Keratinocyte (primary cell): ENCODE measurements at regions not wholly inside any gene's neighbourhood (a gene's known extent, or its start where the extent isn't known, plus 50 kb on each side); places are given as distances from the start of the nearest gene placed in this dataset.

Experiments
- EZH2 ChIP-seq: IDR thresholded peaks from one replicate; pipeline ENCODE4 v1.6.1; 2012; ENCODE audit warnings: inconsistent platforms, mild to moderate bottlenecking, low read length, moderate library complexity
- TF ChIP-seq, protein P1 (sequence below), 3 experiments: IDR thresholded peaks in 1 of 3; conservative IDR thresholded peaks in 1 of 3; optimal IDR thresholded peaks in 1 of 3; 2 replicates in 2 of 3; 3 replicates in 1 of 3; pipeline versions ENCODE3 to v1.5.1; 2011; ENCODE audit warnings: low read length in 3 of 3, mild to moderate bottlenecking in 3 of 3, moderate library complexity in 2 of 3, control low read depth in 1 of 3, inconsistent platforms in 1 of 3; ENCODE audit not compliant: insufficient read depth in 2 of 3; ENCODE audit errors: extremely low read depth in 1 of 3

- TF ChIP-seq EZH2, result no peak
- TF ChIP-seq, protein P1, sequence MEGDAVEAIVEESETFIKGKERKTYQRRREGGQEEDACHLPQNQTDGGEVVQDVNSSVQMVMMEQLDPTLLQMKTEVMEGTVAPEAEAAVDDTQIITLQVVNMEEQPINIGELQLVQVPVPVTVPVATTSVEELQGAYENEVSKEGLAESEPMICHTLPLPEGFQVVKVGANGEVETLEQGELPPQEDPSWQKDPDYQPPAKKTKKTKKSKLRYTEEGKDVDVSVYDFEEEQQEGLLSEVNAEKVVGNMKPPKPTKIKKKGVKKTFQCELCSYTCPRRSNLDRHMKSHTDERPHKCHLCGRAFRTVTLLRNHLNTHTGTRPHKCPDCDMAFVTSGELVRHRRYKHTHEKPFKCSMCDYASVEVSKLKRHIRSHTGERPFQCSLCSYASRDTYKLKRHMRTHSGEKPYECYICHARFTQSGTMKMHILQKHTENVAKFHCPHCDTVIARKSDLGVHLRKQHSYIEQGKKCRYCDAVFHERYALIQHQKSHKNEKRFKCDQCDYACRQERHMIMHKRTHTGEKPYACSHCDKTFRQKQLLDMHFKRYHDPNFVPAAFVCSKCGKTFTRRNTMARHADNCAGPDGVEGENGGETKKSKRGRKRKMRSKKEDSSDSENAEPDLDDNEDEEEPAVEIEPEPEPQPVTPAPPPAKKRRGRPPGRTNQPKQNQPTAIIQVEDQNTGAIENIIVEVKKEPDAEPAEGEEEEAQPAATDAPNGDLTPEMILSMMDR (optimal IDR thresholded peaks at IDR 0.05 in 1 of 3, IDR thresholded peaks at IDR 0.05 in 1 of 3, conservative IDR thresholded peaks at IDR 0.05 in 1 of 3; ENCODE audit: extremely low read depth in 1 of 3, insufficient read depth in 2 of 3, low read length in 3 of 3), result no peak
These were observed 801.9 kb upstream of the IGFBP3 start for GRCh38 chr7:46723003-46723402.
